Caco-2 (cell line): ENCODE measurements at regions not wholly inside any gene's neighbourhood (a gene's known extent, or its start where the extent isn't known, plus 50 kb on each side); places are given as distances from the start of the nearest gene placed in this dataset.

Experiments
- BruUV-seq: library from RNA; stranded (reverse); fragments of 400-500 nt; replicated peaks from 2 replicates; lab custom pipeline; 2021; lab: Mats Ljungman, UMichigan
- CTCF ChIA-PET: fragments of 300-600 bp; sonication (Branson Sonifier 250); formaldehyde crosslinking; loops from one replicate; lab custom pipeline; 2022; ENCODE audit warnings: antibody characterized with exemption; lab: Charles Lee
- POLR2A ChIA-PET: fragments of 300-600 bp; sonication (Branson Sonifier 250); formaldehyde crosslinking; loops from one replicate; lab custom pipeline; 2022; ENCODE audit warnings: antibody characterized with exemption; lab: Charles Lee
- DNase-seq, 2 experiments: peaks; one replicate each; pipeline versions ENCODE4 v3.0.0 to v3.0.0-alpha.2; 2020 to 2022
- H3K27me3 ChIP-seq: replicated peaks from 2 replicates; pipeline ENCODE4 v1.6.0; 2011; ENCODE audit warnings: low read length; ENCODE audit not compliant: control insufficient read depth, insufficient read depth
- H3K36me3 ChIP-seq: 2 replicates; pipeline ENCODE4 v1.5.1; 2011; ENCODE audit warnings: low read length; ENCODE audit not compliant: control insufficient read depth, insufficient read depth
- H3K4me1 ChIP-seq: fragments of 250-450 bp; sonication (Bioruptor Pico); 2 replicates; pipeline ENCODE4 v1.5.1; 2020; ENCODE audit warnings: mild to moderate bottlenecking
- H3K4me3 ChIP-seq: 2 replicates; pipeline ENCODE4 v1.5.1; 2011; ENCODE audit warnings: low read depth, mild to moderate bottlenecking, control low read depth, low read length
- H3K9me3 ChIP-seq: fragments of 250-450 bp; sonication (Bioruptor Pico); 2 replicates; pipeline ENCODE4 v1.5.1; 2020; ENCODE audit warnings: mild to moderate bottlenecking, moderate library complexity
- H3K27ac Mint-ChIP-seq: one replicate; pipeline ENCODE4 v1.8.0; 2022; ENCODE audit warnings: mixed read lengths; ENCODE audit not compliant: unreplicated experiment
- H3K27me3 Mint-ChIP-seq: one replicate; pipeline ENCODE4 v1.8.0; 2022; ENCODE audit warnings: mixed read lengths; ENCODE audit not compliant: insufficient read depth, unreplicated experiment
- H3K36me3 Mint-ChIP-seq: one replicate; pipeline ENCODE4 v1.8.0; 2022; ENCODE audit warnings: mild to moderate bottlenecking, mixed read lengths; ENCODE audit not compliant: insufficient read depth, unreplicated experiment
- H3K4me1 Mint-ChIP-seq: one replicate; pipeline ENCODE4 v1.8.0; 2022; ENCODE audit warnings: low read depth, mixed read lengths; ENCODE audit not compliant: unreplicated experiment
- H3K4me3 Mint-ChIP-seq: one replicate; pipeline ENCODE4 v1.8.0; 2022; ENCODE audit warnings: mild to moderate bottlenecking, moderate library complexity, mixed read lengths; ENCODE audit not compliant: unreplicated experiment
- H3K9me3 Mint-ChIP-seq: one replicate; pipeline ENCODE4 v1.8.0; 2022; ENCODE audit warnings: mixed read lengths; ENCODE audit not compliant: unreplicated experiment
- intact Hi-C: fragments of 100-400 bp; cut with micrococcal nuclease; formaldehyde crosslinking; loops from one replicate; pipeline ENCODE4 v1.10.0; 2022; ENCODE audit not compliant: unreplicated experiment
- TF ChIP-seq, protein P1 (sequence below), 2 experiments: fragments of 200-600 bp in 1 of 2; IDR thresholded peaks; 1 replicate in 1 of 2; 2 replicates in 1 of 2; pipeline versions ENCODE4 v1.5.1 to v1.8.0; 2011 to 2022; ENCODE audit warnings: antibody characterized with exemption in 1 of 2, control low read depth in 1 of 2, inconsistent platforms in 1 of 2, low read depth in 1 of 2, low read length in 1 of 2, mild to moderate bottlenecking in 1 of 2, moderate library complexity in 1 of 2; ENCODE audit not compliant: insufficient read depth in 1 of 2, severe bottlenecking in 1 of 2, unreplicated experiment in 1 of 2

DNA sequence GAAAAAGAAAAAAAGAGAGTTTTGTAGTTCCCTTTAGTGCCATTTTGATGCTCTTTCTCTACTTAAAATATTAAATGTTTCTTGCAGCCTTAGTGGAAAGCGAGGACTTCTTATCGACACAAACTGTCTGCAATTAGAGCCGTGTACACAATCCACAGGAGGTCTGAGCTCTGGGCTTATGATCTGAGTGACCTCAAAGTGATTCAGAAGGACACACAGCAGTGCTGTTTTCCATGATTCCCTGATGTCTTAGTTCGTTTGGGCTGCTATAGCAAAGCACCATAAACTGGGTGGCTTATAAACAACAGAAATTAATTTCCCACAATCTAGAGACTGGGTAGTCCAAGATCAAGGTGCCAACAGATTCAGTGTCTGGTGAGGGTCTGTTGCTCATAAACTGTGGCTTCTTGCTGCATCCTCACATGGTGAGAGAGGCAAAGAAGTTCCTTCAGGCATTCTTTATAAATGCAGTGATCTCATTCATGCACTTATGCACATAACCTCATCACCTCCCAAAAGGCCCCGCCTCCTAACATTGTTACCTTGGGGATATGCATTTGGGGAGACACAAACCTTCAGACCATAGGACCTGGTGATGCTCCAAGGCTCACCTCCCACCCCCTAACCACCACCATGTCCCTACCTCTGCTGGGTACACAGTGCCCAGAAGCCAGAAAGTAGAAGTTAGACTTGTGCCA lies 204.5 kb upstream of the GHITM start:
- intact Hi-C loops = no loop called here
- BruUV-seq = no TSS peak
- Mint-ChIP-seq H3K27ac (no peak overlapping the region), H3K36me3 (no peaks in the 10 kb centered on the region), H3K9me3 (no peaks in the 10 kb centered on the region), H3K4me3 (no peak overlapping the region), H3K4me1 (no peaks in the 10 kb centered on the region), H3K27me3 (peaks cover 11% of the 10 kb centered on the region)
- Histone ChIP-seq H3K9me3 (no peaks in the 10 kb centered on the region), H3K4me1 (no peaks in the 10 kb centered on the region), H3K4me3 (no peak overlapping the region), H3K27me3 (peaks cover 2% of the 10 kb centered on the region), H3K36me3 (no peaks in the 10 kb centered on the region)
- ChIA-PET POLR2A (no interaction called here), CTCF (no interaction called here)
- DNase-seq = no peak
- TF ChIP-seq, protein P1, sequence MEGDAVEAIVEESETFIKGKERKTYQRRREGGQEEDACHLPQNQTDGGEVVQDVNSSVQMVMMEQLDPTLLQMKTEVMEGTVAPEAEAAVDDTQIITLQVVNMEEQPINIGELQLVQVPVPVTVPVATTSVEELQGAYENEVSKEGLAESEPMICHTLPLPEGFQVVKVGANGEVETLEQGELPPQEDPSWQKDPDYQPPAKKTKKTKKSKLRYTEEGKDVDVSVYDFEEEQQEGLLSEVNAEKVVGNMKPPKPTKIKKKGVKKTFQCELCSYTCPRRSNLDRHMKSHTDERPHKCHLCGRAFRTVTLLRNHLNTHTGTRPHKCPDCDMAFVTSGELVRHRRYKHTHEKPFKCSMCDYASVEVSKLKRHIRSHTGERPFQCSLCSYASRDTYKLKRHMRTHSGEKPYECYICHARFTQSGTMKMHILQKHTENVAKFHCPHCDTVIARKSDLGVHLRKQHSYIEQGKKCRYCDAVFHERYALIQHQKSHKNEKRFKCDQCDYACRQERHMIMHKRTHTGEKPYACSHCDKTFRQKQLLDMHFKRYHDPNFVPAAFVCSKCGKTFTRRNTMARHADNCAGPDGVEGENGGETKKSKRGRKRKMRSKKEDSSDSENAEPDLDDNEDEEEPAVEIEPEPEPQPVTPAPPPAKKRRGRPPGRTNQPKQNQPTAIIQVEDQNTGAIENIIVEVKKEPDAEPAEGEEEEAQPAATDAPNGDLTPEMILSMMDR (IDR thresholded peaks at IDR 0.05; ENCODE audit: insufficient read depth in 1 of 2, low read depth in 1 of 2, low read length in 1 of 2, severe bottlenecking in 1 of 2, unreplicated experiment in 1 of 2) = no peak

DNA sequence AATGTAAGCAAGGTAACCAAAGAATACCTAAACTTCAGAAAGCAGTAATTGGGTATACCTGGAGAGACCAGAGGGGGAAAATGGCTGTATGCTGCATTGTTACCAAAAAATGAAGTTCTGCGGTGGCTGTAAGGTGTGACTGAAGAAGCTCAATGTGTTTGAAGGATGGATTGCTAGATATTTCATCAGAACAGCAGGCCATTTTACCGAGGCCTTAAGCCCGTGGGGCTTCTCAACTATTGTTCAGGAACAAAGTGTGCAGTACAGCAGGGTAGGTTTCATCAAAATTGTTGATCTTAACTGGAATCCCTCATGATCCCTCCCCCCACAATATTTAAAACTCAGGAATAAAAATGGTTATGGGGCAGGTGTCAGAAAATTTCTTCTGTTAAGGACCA lies 204.0 kb upstream of the GHITM start:
- Histone ChIP-seq H3K36me3 (no peaks in the 10 kb centered on the region), H3K4me3 (no peak overlapping the region), H3K4me1 (no peaks in the 10 kb centered on the region), H3K27me3 (peaks cover 2% of the 10 kb centered on the region), H3K9me3 (no peaks in the 10 kb centered on the region)
- TF ChIP-seq, protein P1 (IDR thresholded peaks at IDR 0.05; ENCODE audit: insufficient read depth in 1 of 2, low read depth in 1 of 2, low read length in 1 of 2, severe bottlenecking in 1 of 2, unreplicated experiment in 1 of 2) = no peak
- Mint-ChIP-seq H3K27me3 (peaks cover 11% of the 10 kb centered on the region), H3K36me3 (no peaks in the 10 kb centered on the region), H3K27ac (no peak overlapping the region), H3K4me1 (no peaks in the 10 kb centered on the region), H3K9me3 (no peaks in the 10 kb centered on the region), H3K4me3 (no peak overlapping the region)
- intact Hi-C loops = no loop called here
- no TSS peak for BruUV-seq
- ChIA-PET CTCF (no interaction called here), POLR2A (no interaction called here)
- no peak for DNase-seq

DNA sequence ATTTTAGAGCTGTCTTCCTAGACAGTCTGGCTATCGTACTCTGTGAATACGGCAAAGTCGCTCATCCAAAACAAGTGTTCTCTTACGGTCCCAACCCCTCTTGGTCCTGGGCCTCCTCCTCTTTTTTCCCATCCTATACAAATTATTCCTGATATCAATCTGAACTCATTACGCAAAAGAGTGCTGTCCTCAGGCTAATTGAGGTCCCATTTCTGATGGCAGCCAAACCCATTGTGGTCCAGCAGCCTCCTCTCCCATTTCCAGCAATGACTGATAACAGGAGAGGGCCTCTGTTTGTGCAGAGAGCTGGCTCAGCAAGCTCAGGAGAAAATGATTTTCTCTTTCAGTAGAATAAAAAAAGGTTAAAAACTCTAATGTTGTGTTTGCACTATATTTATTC lies 203.4 kb upstream of the GHITM start:
- H3K9me3 Mint-ChIP-seq = no peaks in the 10 kb centered on the region
- H3K36me3 Mint-ChIP-seq = no peaks in the 10 kb centered on the region
- no peak overlapping the region for H3K4me3 ChIP-seq
- H3K9me3 ChIP-seq = no peaks in the 10 kb centered on the region
- peaks cover 7% of the 10 kb centered on the region for H3K27me3 Mint-ChIP-seq
- ChIA-PET POLR2A (no interaction called here), CTCF (no interaction called here)
- H3K4me3 Mint-ChIP-seq = no peak overlapping the region
- intact Hi-C loops = no loop called here
- no peak for DNase-seq
- no peaks in the 10 kb centered on the region for H3K4me1 ChIP-seq
- no peaks in the 10 kb centered on the region for H3K36me3 ChIP-seq
- H3K27ac Mint-ChIP-seq = no peak overlapping the region
- TF ChIP-seq, protein P1 (IDR thresholded peaks at IDR 0.05; ENCODE audit: insufficient read depth in 1 of 2, low read depth in 1 of 2, low read length in 1 of 2, severe bottlenecking in 1 of 2, unreplicated experiment in 1 of 2) = no peak
- H3K27me3 ChIP-seq = peaks cover 2% of the 10 kb centered on the region
- no peaks in the 10 kb centered on the region for H3K4me1 Mint-ChIP-seq
- no TSS peak for BruUV-seq
